CD14-positive monocyte (primary cell): ENCODE measurements at regions not wholly inside any gene's neighbourhood (a gene's known extent, or its start where the extent isn't known, plus 50 kb on each side); places are given as distances from the start of the nearest gene placed in this dataset.
"Not testable (repeated sequence)": the region's sequence is repeated elsewhere in the genome, so short reads cannot be mapped to it uniquely, and the experiment has no call there.

ENCODE experiments used
- DNase-seq, 3 donors: peaks; one replicate each; pipeline ENCODE4 v3.0.0-alpha.2; 2011 to 2022
- H2AFZ ChIP-seq: 2 replicates; pipeline ENCODE4 v1.6.0; 2012; ENCODE audit warnings: mild to moderate bottlenecking, low read depth, low read length, inconsistent platforms; ENCODE audit not compliant: insufficient read depth, poor library complexity, severe bottlenecking
- H3K27ac ChIP-seq, 2 donors: 1 replicate in 1 of 2; 2 replicates in 1 of 2; pipeline ENCODE4 v1.5.1; 2012 to 2013; ENCODE audit warnings: low read length in 2 of 2, control low read depth in 1 of 2, inconsistent platforms in 1 of 2, low read depth in 1 of 2, mild to moderate bottlenecking in 1 of 2
- H3K27me3 ChIP-seq, 2 donors: one replicate each; pipeline versions ENCODE4 v1.6.0 to v1.6.1; 2011 to 2013; ENCODE audit warnings: low read length in 2 of 2; ENCODE audit not compliant: control insufficient read depth in 2 of 2, insufficient read depth in 2 of 2
- H3K36me3 ChIP-seq, 2 donors: replicated peaks in 1 of 2; 1 replicate in 1 of 2; 2 replicates in 1 of 2; pipeline versions ENCODE4 v1.5.1 to v1.6.1; 2012 to 2013; ENCODE audit warnings: low read length in 2 of 2, control low read depth in 1 of 2, inconsistent platforms in 1 of 2, mild to moderate bottlenecking in 1 of 2; ENCODE audit not compliant: insufficient read depth in 2 of 2, control insufficient read depth in 1 of 2
- H3K4me1 ChIP-seq, 2 donors: 1 replicate in 1 of 2; 2 replicates in 1 of 2; pipeline versions ENCODE4 v1.5.1 to v1.6.1; 2012 to 2013; ENCODE audit warnings: low read length in 2 of 2, control low read depth in 1 of 2, inconsistent platforms in 1 of 2, mild to moderate bottlenecking in 1 of 2, moderate library complexity in 1 of 2; ENCODE audit not compliant: insufficient read depth in 2 of 2, control insufficient read depth in 1 of 2
- H3K4me2 ChIP-seq: replicated peaks from 2 replicates; pipeline ENCODE3; 2012; ENCODE audit warnings: low read length, moderate library complexity, mild to moderate bottlenecking; ENCODE audit not compliant: poor library complexity, severe bottlenecking; ENCODE audit errors: extremely low read depth
- H3K4me3 ChIP-seq, 3 experiments: fragments of 200-600 bp in 1 of 3; sonication (generic) in 1 of 3; replicated peaks in 1 of 3; 1 replicate in 2 of 3; 2 replicates in 1 of 3; pipeline ENCODE4 v1.5.1; 2011 to 2013; ENCODE audit warnings: low read length in 3 of 3, mild to moderate bottlenecking in 3 of 3, control low read depth in 2 of 3, low read depth in 2 of 3, inconsistent platforms in 1 of 3, moderate library complexity in 1 of 3
- H3K79me2 ChIP-seq: 2 replicates; pipeline ENCODE4 v1.6.0; 2012; ENCODE audit warnings: mild to moderate bottlenecking, control low read depth, inconsistent platforms, low read length, moderate library complexity; ENCODE audit not compliant: insufficient read depth
- H3K9ac ChIP-seq: 2 replicates; pipeline ENCODE4 v1.6.0; 2017; ENCODE audit warnings: low read length, mild to moderate bottlenecking; ENCODE audit not compliant: insufficient read depth, poor library complexity, severe bottlenecking
- H3K9me3 ChIP-seq, 2 donors: replicated peaks in 1 of 2; 1 replicate in 1 of 2; 2 replicates in 1 of 2; pipeline versions ENCODE4 v1.5.1 to v1.6.1; 2012 to 2013; ENCODE audit warnings: low read length in 2 of 2, control low read depth in 1 of 2; ENCODE audit not compliant: control insufficient read depth in 1 of 2, insufficient read depth in 1 of 2
- H4K20me1 ChIP-seq: 2 replicates; pipeline ENCODE4 v1.6.0; 2012; ENCODE audit warnings: mild to moderate bottlenecking, low read length, control low read depth, moderate library complexity; ENCODE audit not compliant: insufficient read depth
- H3K27ac Mint-ChIP-seq, 7 donors: one replicate each; pipeline ENCODE4 v1.8.0; 2020; ENCODE audit warnings: mild to moderate bottlenecking in 7 of 7, mixed read lengths in 7 of 7, moderate library complexity in 6 of 7, inconsistent platforms in 2 of 7
- H3K27me3 Mint-ChIP-seq, 3 donors: one replicate each; pipeline ENCODE4 v1.8.0; 2021 to 2022; ENCODE audit warnings: low read depth in 3 of 3, mild to moderate bottlenecking in 3 of 3, mixed read lengths in 3 of 3, moderate library complexity in 3 of 3, inconsistent platforms in 1 of 3
- H3K36me3 Mint-ChIP-seq, 2 donors: one replicate each; pipeline ENCODE4 v1.8.0; 2020; ENCODE audit warnings: mixed read lengths in 2 of 2, inconsistent platforms in 1 of 2, mild to moderate bottlenecking in 1 of 2
- H3K4me1 Mint-ChIP-seq: one replicate; pipeline ENCODE4 v1.8.0; 2020; ENCODE audit warnings: mild to moderate bottlenecking, mixed read lengths
- H3K4me3 Mint-ChIP-seq, 2 donors: one replicate each; pipeline ENCODE4 v1.8.0; 2020; ENCODE audit warnings: mild to moderate bottlenecking in 2 of 2, mixed read lengths in 2 of 2, moderate library complexity in 1 of 2
- H3K9me3 Mint-ChIP-seq, 7 donors: one replicate each; pipeline ENCODE4 v1.8.0; 2020 to 2022; ENCODE audit warnings: mixed read lengths in 7 of 7, mild to moderate bottlenecking in 6 of 7, moderate library complexity in 6 of 7, inconsistent platforms in 2 of 7
- CTCF ChIP-seq: fragments of 200-600 bp; IDR thresholded peaks from one replicate; pipeline ENCODE4 v1.8.0; 2022; ENCODE audit warnings: antibody characterized with exemption, mild to moderate bottlenecking
- WGBS: methylation state at CpG from one replicate; pipeline ENCODE4 v1.1.5; 2013; ENCODE audit warnings: missing lambda C conversion rate; ENCODE audit not compliant: insufficient coverage; 5-methylcytosine and 5-hydroxymethylcytosine counted together
- intact Hi-C, 2 donors: fragments of 100-400 bp; cut with micrococcal nuclease; formaldehyde crosslinking; loops; one replicate each; pipeline versions ENCODE4 v1.15.0 to v1.15.1; 2023

- Histone ChIP-seq H3K27ac (no peak overlapping the region), H3K4me3 (no peak overlapping the region), H3K9ac (no peak overlapping the region), H4K20me1 (no peaks in the 10 kb centered on the region), H3K4me2 (no peak overlapping the region), H2AFZ (no peak overlapping the region), H3K9me3 (no peaks in the 10 kb centered on the region), H3K36me3 (no peaks in the 10 kb centered on the region), H3K27me3 (no peaks in the 10 kb centered on the region), H3K79me2 (no peaks in the 10 kb centered on the region), H3K4me1 (no peaks in the 10 kb centered on the region)
- Mint-ChIP-seq H3K4me1 (peaks cover 11% of the 10 kb centered on the region), H3K4me3 (no peak overlapping the region), H3K27me3 (peaks cover 0 to 7% (median 4%) of the 10 kb centered on the region in 3 donors), H3K36me3 (no peaks in the 10 kb centered on the region), H3K9me3 (peaks cover 0 to 13% (median 5%) of the 10 kb centered on the region in 7 donors), H3K27ac (peak overlapping the region in 1 of 7 donors; percentile 70)
- intact Hi-C loops, result no loop called here
- no peak for DNase-seq
- TF ChIP-seq CTCF, result no peak
- WGBS, result 88% methylated on average over 5 of the region's 14 CpGs
These were observed 386.0 kb downstream of the RPS24 start for GRCh38 chr10:78419481-78420265.

- no peaks in the 10 kb centered on the region for H3K36me3 Mint-ChIP-seq
- H3K4me3 ChIP-seq, result no peak overlapping the region
- H3K9me3 Mint-ChIP-seq, result peaks cover 0 to 13% (median 8%) of the 10 kb centered on the region in 7 donors
- DNase-seq, result no peak
- H3K27me3 Mint-ChIP-seq, result peaks cover 0 to 7% (median 4%) of the 10 kb centered on the region in 3 donors
- TF ChIP-seq CTCF, result no peak
- H3K79me2 ChIP-seq, result no peaks in the 10 kb centered on the region
- intact Hi-C loops, result no loop called here
- H3K4me2 ChIP-seq, result no peak overlapping the region
- H2AFZ ChIP-seq, result no peak overlapping the region
- peaks cover 7% of the 10 kb centered on the region for H3K4me1 Mint-ChIP-seq
- no peaks in the 10 kb centered on the region for H3K36me3 ChIP-seq
- H3K9me3 ChIP-seq, result peaks cover 0 to 4% of the 10 kb centered on the region in 2 donors
- H3K27ac ChIP-seq, result no peak overlapping the region
- H3K4me3 Mint-ChIP-seq, result no peak overlapping the region
- no peaks in the 10 kb centered on the region for H4K20me1 ChIP-seq
- no peaks in the 10 kb centered on the region for H3K27me3 ChIP-seq
- no peak overlapping the region for H3K9ac ChIP-seq
- 72% methylated on average over 10 of the region's 16 CpGs for WGBS
- H3K27ac Mint-ChIP-seq, result peak overlapping the region in 1 of 7 donors; percentile 47
- H3K4me1 ChIP-seq, result no peaks in the 10 kb centered on the region
These were observed 387.5 kb downstream of the RPS24 start for GRCh38 chr10:78420946-78421735.

- H3K4me2 ChIP-seq, H3K36me3 Mint-ChIP-seq, H3K36me3 ChIP-seq, H3K4me1 ChIP-seq, H3K27ac ChIP-seq, H3K4me3 ChIP-seq, H2AFZ ChIP-seq, H3K27ac Mint-ChIP-seq, DNase-seq, H3K9ac ChIP-seq, H3K4me3 Mint-ChIP-seq, H3K27me3 ChIP-seq, H4K20me1 ChIP-seq, intact Hi-C loops, H3K79me2 ChIP-seq, H3K4me1 Mint-ChIP-seq, H3K9me3 ChIP-seq: not testable (repeated sequence)
- WGBS, result 100% methylated on average over 1 of the region's 2 CpGs
- H3K9me3 Mint-ChIP-seq, result peaks cover 0 to 13% (median 8%) of the 10 kb centered on the region in 7 donors
- peaks cover 0 to 13% (median 6%) of the 10 kb centered on the region in 3 donors for H3K27me3 Mint-ChIP-seq
These were observed 390.4 kb downstream of the RPS24 start for GRCh38 chr10:78424050-78424449.
